Stimulated activated CD8-positive, alpha-beta memory T cell treated with anti-CD3 and anti-CD28 coated beads, Interleukin-7, amount 100 ng/mL, for 1 hour (primary cell): ENCODE measurements at regions not wholly inside any gene's neighbourhood (a gene's known extent, or its start where the extent isn't known, plus 50 kb on each side); places are given as distances from the start of the nearest gene placed in this dataset.
"Not testable (repeated sequence)": the region's sequence is repeated elsewhere in the genome, so short reads cannot be mapped to it uniquely, and the experiment has no call there.

Source experiments
- DNase-seq, 2 donors: peaks; one replicate each; pipeline ENCODE4 v3.0.0-alpha.2; 2020; ENCODE audit warnings: low read depth in 2 of 2

GRCh38 chr3:70737666-70738290, 425.3 kb upstream of the MDFIC2 start:
- DNase-seq: no peak

DNA sequence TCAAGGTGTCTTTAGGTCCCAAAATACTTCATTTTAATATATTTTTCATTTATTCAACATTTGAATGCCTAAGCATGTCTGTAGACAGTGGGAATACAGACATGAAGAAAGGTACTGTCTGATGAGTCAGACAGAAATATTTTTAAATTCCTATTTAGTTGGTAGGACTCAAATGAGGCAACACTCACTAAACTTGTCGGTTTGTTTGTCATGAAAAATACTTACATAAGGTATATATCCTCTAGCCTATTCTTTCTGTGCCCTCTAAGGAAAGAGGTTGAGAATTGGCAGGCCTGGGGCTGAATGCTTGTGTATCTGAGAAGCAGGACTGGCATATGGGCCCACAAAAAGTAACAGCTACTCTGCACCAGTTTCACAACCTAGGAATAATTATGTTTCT, 423.6 kb upstream of the MDFIC2 start:
- DNase-seq: no peak

- DNase-seq: no peak
Observed at GRCh38 chr3:70734756-70735155, 422.3 kb upstream of the MDFIC2 start.

DNA sequence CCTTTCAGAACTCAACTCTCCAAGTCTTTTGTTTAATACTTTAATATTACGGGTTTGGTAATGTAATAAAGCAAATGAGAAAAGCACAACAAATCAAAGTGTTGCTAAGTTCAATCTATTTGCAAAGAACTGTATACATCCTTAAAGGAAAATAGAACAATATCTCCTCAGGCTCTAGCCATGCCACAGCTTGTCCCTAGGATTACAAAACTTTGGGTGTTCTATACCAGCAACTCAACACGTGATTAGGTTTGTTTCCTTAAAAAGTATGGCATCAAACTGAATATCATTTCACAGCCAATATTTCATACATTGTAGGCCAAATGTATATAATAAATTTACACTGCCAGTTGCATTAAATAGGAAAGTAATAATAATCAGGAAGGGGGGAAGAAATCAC, 418.6 kb upstream of the MDFIC2 start:
- no peak for DNase-seq

DNA sequence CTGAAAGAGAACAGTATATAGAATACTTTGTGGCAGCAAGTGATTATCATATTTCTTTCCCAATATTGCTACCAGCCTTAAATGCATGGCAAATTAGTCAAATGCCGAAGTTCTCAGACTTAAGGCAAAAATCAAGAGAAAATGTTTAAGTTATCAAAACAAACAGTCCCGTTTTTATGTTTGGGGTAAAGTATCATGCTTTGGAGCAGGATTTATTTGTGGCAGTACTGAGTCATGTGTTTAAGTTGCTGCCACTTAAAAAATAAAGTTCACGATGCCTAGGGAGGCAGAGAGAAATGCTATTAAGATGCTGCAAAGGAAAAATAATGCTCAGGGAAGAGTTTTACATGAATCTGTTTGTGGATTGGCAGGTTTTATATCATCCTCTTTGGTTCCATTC, 417.4 kb upstream of the MDFIC2 start:
- DNase-seq: no peak

- DNase-seq: no peak
Observed at GRCh38 chr3:70728311-70728710, 415.9 kb upstream of the MDFIC2 start.

DNA sequence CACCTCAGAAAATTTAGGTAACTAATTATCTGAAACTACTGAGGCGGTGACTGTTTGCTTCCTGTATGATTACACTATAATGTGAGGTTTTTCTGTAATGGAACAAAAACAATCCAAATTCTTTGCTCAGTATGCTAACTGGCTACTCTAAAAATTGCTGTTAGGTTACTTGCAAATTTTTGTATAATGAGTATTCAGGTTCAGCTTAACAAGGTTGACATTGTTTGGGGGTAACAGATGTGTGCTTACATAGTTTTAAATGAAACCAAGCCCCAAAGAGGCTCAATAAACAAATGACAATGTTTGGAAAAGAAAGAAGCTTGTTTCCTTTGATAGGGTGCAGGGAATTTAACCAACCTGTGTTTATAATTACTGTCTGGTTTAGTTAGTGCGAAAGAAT, 414.5 kb upstream of the MDFIC2 start:
- no peak for DNase-seq

DNA sequence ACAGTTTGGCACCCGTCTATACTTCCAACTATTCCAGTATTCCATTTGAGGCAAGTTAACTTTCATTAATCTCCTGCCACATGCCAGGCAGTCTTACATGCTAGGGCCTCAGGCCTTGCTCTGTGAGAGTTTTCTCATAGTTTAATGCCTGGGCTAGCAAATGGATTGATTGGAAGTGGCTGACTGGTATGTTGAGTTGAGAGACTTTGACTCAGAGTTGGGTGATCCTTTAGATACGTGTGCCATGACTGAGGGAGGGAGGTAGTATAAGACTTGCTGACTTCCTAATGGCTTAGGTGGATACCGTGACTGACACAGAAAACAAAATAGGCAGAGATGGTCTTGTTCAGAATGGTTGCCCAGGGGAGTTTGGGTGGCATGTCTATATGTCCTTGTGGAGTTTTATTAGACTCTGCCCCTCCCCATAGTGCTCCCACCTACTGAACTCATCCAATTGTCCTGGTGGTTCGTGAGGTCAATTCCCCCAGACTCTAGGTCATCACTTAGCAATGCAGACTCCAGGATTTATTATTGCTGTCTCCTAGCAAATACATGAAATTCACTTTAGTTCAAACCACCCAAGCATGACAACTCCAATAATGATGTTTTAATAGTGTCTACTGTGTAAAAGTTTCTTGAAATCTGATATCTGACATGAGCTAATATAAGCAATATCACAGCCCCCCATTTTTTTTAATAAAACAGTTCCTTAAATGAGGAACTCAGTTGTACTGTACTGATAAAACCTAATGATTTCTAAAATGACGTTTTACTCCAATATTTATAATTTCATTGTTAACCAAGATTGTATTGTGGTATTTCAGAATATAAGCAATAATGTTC, 413.9 kb upstream of the MDFIC2 start:
- DNase-seq: no peak

- no peak for DNase-seq
Observed at GRCh38 chr3:70722018-70722417, 409.6 kb upstream of the MDFIC2 start.

DNA sequence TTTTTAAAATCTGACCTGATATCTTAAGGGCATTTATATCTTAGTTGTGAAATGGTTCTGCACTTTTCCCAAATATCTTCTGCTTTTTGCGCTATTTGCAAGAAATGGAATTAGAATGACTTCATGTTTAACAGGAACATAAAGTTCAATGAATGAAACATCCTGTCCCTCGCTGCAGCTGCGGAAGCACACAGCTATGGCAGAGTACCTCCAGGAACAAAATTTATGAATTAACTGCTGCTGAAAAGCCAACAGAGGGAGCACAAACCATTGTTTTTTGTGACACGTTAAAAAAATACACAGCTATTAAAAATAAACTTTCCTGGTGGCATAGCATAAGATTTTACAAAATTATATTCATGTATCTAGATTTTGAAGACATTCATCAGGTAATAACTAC, 404.4 kb upstream of the MDFIC2 start:
- no peak for DNase-seq

GRCh38 chr3:70712449-70713082, 400.1 kb upstream of the MDFIC2 start:
- no peak for DNase-seq

GRCh38 chr3:70703305-70704102, 391.1 kb upstream of the MDFIC2 start:
- DNase-seq: no peak

GRCh38 chr3:70702132-70702531, 389.7 kb upstream of the MDFIC2 start:
- no peak for DNase-seq

GRCh38 chr3:70684701-70685100, 372.3 kb upstream of the MDFIC2 start:
- no peak for DNase-seq

DNA sequence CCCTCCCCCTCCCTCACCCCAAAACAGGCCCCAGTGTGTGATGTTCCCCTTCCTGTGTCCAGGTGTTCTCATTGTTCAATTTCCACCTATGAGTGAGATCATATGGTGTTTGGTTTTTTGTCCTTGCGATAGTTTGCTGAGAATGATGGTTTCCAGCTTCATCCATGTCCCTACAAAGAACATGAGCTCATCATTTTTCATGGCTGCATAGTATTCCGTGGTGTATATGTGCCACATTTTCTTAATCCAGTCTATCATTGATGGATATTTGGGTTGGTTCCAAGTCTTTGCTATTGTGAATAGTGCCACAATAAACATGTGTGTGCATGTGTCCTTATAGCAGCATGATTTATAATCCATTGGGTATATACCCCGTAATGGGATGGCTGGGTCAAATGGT, 363.4 kb upstream of the MDFIC2 start:
- not testable (repeated sequence) for DNase-seq

DNA sequence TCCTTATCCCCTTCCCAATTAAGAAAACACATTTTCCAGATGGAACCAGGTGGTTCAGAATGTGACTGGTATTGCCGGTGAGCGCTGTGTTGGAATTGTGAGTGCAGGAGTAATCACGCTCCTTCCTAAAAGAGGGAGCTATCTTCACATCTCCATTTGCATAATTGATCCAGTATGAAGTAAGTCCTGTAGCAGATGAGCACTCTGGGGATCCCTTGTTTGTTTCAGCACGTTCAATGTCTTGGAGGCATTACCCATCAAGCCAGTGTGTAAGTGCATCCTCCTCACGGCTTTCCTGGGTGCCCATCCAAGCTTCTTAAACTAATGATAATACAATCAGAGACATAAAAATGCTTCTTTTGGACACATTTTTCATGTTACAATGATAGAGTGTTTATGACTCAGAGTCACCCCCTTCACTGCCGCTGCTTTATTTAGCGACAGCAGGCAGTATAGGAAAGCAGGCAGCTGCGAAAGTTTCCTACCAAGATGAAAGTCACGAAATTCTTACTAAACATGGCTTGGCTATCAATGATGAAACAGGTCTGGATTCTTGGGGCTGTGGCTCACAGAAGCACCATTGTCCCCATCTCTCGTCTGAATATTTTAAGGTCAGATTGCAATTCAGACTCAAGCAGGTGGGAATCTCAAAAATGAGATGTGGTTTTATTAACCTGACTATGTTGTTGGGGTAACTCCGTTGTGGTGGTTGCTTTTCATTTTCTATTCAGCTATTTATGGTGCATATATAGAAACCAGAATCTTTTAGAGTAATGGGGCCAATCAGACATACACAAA, 346.3 kb upstream of the MDFIC2 start:
- no peak for DNase-seq

- DNase-seq: no peak
Observed at GRCh38 chr3:70657454-70657853, 345.0 kb upstream of the MDFIC2 start.

- DNase-seq: no peak
Observed at GRCh38 chr3:70647823-70648222, 335.4 kb upstream of the MDFIC2 start.

DNA sequence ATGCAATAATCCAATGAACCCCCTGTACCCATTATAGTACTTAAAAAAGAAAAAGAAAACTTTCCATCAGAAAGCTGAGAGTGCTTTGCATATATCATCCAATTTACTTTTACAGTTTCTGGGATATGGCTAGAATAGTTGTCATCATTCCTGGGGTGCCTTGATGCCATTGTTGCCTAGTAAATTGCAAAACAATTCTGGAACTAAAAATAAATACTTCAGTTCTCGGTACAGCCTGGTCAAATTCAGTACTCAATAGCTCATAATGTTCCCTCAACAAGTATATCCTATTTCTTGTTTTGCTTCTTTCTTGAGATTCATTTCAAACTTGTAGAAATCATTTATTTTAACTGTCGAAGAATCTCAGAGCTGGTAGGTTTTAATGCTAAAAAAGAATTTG, 334.7 kb upstream of the MDFIC2 start:
- DNase-seq: no peak

DNA sequence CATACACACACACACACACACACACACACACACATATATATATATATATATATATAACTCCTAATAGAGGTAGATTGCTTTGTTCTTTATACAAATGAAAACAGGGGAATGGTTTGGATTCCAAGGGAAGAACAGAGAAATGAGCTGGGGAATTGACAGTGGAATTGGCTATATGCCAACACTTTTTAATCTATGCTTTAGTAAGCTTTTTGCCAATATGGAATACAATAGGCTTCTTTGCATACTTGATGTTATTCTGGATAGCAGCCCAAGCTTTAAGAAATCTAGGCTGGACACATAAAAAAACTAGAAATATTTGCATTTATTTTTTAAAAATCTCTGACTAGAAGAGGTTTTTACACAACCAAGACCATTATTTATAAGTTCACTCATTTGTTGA, 334.2 kb upstream of the MDFIC2 start:
- no peak for DNase-seq

DNA sequence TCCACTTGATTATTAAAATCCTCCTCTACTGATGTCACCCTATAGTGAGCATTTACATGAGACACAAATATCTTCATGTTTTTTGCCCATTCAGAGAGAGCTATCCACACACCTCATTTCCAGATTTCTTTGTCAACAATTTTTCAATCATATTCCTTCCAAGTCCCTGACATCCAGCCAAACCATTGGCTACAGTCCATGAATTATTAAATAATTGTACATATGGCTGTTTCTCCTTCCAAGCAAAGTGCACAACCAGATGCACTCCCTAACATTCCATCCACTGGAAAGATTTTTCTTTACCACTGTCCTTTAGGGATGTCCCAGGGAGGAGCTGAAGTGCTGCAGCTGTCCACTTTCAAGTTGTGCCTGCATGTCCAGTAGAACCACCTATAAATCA, 328.0 kb upstream of the MDFIC2 start:
- no peak for DNase-seq
